HL-60 (cell line): ENCODE measurements at regions not wholly inside any gene's neighbourhood (a gene's known extent, or its start where the extent isn't known, plus 50 kb on each side); places are given as distances from the start of the nearest gene placed in this dataset.
"Not testable (repeated sequence)": the region's sequence is repeated elsewhere in the genome, so short reads cannot be mapped to it uniquely, and the experiment has no call there.

Experiments used
- DNase-seq, 2 experiments: peaks; one replicate each; pipeline ENCODE4 v3.0.0-alpha.2; 2010 to 2020; ENCODE audit warnings: low read depth in 1 of 2, low spot score in 1 of 2
- H3K27ac ChIP-seq: fragments of 250-450 bp; sonication (Bioruptor Pico); replicated peaks from 2 replicates; pipeline ENCODE4 v1.5.1; 2020; ENCODE audit warnings: mild to moderate bottlenecking, moderate library complexity
- H3K27me3 ChIP-seq: fragments of 250-450 bp; sonication (Bioruptor Pico); 2 replicates; pipeline ENCODE4 v1.5.1; 2021; ENCODE audit warnings: mild to moderate bottlenecking, moderate library complexity; ENCODE audit not compliant: insufficient read depth, poor library complexity, severe bottlenecking
- H3K4me3 ChIP-seq: replicated peaks from 2 replicates; pipeline ENCODE4 v1.5.1; 2011; ENCODE audit warnings: mild to moderate bottlenecking, control low read depth, low read length; ENCODE audit not compliant: insufficient read depth
- GABPA ChIP-seq: IDR thresholded peaks from 2 replicates; pipeline ENCODE4 v1.6.1; 2012; ENCODE audit warnings: low read depth
- POLR2AphosphoS5 ChIP-seq: IDR thresholded peaks from 2 replicates; pipeline ENCODE4 v1.6.1; 2012; ENCODE audit warnings: low read depth
- SPI1 ChIP-seq: IDR thresholded peaks from 2 replicates; pipeline ENCODE4 v1.6.1; 2012; ENCODE audit warnings: low read depth, mild to moderate bottlenecking, borderline replicate concordance
- TF ChIP-seq, protein P1 (sequence below): IDR thresholded peaks from one replicate; pipeline ENCODE4 v1.5.1; 2011; ENCODE audit warnings: low read length, control low read depth, inconsistent platforms; ENCODE audit not compliant: insufficient read depth
- TF ChIP-seq, protein P2 (sequence below): IDR thresholded peaks from 2 replicates; pipeline ENCODE4 v1.6.1; 2012; ENCODE audit warnings: low read depth; ENCODE audit not compliant: insufficient replicate concordance

DNA sequence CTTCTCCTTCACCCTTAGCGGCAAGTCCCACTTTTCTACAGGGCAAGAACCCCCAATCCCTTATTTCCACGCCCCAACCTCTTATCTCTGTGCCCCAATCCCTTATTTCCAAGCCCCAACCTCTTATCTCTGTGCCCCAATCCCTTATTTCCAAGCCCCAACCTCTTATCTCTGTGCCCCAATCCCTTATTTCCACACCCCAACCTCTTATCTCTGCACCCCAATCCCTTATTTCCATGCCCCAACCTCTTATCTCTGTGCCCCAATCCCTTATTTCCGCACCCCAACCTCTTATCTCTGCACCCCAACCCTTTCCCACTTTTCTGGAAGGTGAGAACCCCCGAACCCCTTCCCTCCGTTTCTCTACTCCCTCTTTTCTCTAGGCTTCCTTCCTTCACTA, 116.1 kb upstream of the GJE1 start:
- DNase-seq, H3K4me3 ChIP-seq, H3K27ac ChIP-seq, H3K27me3 ChIP-seq: not testable (repeated sequence)

DNA sequence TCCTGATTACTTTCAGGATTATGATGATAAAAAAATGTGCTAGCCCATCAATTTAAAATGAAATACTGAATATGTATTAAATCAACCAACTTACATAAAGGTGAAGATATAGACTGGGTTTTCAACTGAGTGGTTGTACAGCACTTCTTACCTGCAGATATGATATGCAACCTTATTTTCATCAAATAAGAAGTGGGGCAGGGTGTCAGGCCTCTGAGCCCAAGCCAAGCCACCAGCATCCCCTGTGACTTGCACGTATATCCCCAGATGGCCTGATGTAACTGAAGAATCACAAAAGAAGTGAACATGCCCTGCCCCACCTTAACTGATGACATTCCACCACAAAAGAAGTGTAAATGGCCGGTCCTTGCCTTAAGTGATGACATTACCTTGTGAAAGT, 117.3 kb upstream of the GJE1 start:
- not testable (repeated sequence) for H3K4me3 ChIP-seq, DNase-seq, H3K27me3 ChIP-seq, H3K27ac ChIP-seq

DNA sequence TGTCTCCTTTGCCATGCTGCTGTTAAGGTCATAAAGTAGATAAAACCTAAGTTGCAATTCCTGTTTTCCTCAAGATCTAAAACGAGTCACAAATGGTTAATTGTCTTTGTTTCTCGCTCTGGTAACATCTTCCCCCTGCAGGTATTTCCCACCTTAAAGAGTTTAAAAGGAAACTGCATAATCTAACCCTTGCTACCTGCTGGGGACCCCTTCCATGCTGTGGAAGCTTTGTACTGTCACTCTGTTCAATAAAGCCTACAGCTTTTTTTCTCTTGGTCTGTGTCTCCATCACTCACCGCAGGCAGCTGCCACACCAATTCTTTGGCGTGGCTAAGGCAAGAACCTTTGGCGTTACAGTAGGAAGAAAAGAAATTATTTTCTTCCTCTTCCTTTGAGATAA, 117.7 kb upstream of the GJE1 start:
- Histone ChIP-seq H3K4me3 (no peak overlapping the region), H3K27ac (no peak overlapping the region), H3K27me3 (no peaks in the 10 kb centered on the region)
- no peak for DNase-seq
- TF ChIP-seq POLR2AphosphoS5: no peak
- TF ChIP-seq GABPA: no peak
- TF ChIP-seq SPI1: no peak
- TF ChIP-seq, protein P1, sequence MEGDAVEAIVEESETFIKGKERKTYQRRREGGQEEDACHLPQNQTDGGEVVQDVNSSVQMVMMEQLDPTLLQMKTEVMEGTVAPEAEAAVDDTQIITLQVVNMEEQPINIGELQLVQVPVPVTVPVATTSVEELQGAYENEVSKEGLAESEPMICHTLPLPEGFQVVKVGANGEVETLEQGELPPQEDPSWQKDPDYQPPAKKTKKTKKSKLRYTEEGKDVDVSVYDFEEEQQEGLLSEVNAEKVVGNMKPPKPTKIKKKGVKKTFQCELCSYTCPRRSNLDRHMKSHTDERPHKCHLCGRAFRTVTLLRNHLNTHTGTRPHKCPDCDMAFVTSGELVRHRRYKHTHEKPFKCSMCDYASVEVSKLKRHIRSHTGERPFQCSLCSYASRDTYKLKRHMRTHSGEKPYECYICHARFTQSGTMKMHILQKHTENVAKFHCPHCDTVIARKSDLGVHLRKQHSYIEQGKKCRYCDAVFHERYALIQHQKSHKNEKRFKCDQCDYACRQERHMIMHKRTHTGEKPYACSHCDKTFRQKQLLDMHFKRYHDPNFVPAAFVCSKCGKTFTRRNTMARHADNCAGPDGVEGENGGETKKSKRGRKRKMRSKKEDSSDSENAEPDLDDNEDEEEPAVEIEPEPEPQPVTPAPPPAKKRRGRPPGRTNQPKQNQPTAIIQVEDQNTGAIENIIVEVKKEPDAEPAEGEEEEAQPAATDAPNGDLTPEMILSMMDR: no peak
- TF ChIP-seq, protein P2, sequence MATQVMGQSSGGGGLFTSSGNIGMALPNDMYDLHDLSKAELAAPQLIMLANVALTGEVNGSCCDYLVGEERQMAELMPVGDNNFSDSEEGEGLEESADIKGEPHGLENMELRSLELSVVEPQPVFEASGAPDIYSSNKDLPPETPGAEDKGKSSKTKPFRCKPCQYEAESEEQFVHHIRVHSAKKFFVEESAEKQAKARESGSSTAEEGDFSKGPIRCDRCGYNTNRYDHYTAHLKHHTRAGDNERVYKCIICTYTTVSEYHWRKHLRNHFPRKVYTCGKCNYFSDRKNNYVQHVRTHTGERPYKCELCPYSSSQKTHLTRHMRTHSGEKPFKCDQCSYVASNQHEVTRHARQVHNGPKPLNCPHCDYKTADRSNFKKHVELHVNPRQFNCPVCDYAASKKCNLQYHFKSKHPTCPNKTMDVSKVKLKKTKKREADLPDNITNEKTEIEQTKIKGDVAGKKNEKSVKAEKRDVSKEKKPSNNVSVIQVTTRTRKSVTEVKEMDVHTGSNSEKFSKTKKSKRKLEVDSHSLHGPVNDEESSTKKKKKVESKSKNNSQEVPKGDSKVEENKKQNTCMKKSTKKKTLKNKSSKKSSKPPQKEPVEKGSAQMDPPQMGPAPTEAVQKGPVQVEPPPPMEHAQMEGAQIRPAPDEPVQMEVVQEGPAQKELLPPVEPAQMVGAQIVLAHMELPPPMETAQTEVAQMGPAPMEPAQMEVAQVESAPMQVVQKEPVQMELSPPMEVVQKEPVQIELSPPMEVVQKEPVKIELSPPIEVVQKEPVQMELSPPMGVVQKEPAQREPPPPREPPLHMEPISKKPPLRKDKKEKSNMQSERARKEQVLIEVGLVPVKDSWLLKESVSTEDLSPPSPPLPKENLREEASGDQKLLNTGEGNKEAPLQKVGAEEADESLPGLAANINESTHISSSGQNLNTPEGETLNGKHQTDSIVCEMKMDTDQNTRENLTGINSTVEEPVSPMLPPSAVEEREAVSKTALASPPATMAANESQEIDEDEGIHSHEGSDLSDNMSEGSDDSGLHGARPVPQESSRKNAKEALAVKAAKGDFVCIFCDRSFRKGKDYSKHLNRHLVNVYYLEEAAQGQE: no peak

DNA sequence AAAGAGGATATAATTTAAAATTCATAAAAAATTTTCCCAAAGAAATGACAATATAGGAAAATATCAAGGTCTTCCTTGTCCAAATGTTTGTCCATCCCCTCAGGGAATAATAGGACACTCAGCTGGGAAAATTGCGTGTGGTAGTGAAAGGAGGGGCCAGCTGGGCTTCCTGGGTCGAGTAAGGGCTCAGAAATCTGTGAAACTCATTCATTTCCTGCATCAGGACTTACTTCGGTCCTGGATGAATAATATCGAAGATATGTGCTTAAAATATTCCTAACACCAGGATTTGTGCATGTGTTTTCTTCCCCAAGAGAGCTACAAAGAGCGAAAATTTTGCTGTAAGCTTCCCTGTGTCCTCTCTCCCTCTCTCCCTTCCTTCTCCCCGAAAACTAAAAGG, 118.2 kb upstream of the GJE1 start:
- DNase-seq: no peak
- Histone ChIP-seq H3K4me3 (no peak overlapping the region), H3K27ac (no peak overlapping the region), H3K27me3 (no peaks in the 10 kb centered on the region)
- TF ChIP-seq, protein P2: no peak
- TF ChIP-seq, protein P1: no peak
- TF ChIP-seq SPI1 (no peak), GABPA (no peak), POLR2AphosphoS5 (no peak)

DNA sequence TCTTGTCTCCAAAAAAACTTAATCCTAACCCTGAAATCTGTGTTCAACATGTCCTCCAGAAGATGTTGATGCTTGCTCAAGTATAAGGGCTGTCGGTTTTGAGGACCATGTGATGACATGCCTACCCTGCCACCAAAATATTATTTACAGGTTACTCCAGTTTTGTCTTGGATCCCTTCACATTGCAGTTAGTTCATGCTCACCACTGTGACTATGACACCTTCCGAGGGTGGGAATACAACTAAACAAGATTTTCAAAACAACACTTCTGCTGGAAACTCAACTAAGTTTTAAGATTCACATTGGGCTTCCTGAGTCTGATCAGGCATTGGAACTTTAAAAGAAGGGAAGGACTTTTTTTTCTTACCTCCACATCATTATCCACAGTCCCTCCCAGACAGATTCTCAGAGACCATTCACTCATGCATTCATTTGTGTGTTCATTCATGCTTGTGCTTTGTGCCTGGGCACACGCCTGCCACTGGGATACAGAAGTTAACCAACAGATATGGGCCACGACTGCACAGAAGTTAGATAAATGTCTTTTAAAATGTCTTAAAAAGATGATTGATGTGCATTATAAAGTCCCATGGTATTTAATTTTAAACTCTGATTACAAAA, 118.7 kb upstream of the GJE1 start:
- no peak overlapping the region for H3K27ac ChIP-seq
- no peaks in the 10 kb centered on the region for H3K27me3 ChIP-seq
- no peak for TF ChIP-seq POLR2AphosphoS5
- TF ChIP-seq, protein P2: no peak
- TF ChIP-seq, protein P1: no peak
- no peak for TF ChIP-seq SPI1
- no peak for TF ChIP-seq GABPA
- DNase-seq: no peak
- H3K4me3 ChIP-seq: no peak overlapping the region
